Adipose tissue (tissue), 3 donors: ENCODE measurements at regions not wholly inside any gene's neighbourhood (a gene's known extent, or its start where the extent isn't known, plus 50 kb on each side); places are given as distances from the start of the nearest gene placed in this dataset.

Source experiments
- H3K27ac ChIP-seq: one replicate; pipeline ENCODE4 v1.5.1; 2013; ENCODE audit warnings: low read depth, low read length
- WGBS, 3 donors: extraction: QIAGEN DNeasy Blood & Tissue Kit; methylation state at CpG; one replicate each; pipeline ENCODE4 v1.1.7; 2013; 5-methylcytosine and 5-hydroxymethylcytosine counted together
- donor health status: healthy with polysubstance abuse.
- donor health status: Bipolar disorder and iron deficiency.
- donor health status: healthy.

- 67 to 79% (median 78%) methylated on average over 3 of the region's 3 CpGs for WGBS, 3 donors
- H3K27ac ChIP-seq = no peak overlapping the region
These were observed 279.4 kb downstream of the RPS24 start for GRCh38 chr10:78313048-78313381.

DNA sequence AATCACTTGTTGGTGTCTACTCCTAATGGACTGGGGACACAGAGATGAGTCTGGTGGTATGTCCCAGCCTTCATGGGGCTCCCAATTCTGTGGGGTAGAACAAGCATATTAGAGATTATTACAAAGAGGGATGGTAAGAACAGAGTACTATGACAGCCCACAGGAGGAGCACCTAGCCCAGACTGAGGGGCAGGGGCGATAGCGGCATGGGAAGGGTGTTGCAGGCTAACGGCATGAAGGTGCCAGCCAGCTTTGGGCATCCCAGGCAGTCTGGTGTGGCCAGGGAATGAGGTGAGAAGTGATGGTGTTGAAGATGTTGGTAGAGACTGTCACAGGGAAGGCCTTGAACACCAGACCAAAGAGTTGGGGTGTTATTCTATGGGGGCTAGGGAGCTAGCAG, 280.0 kb downstream of the RPS24 start:
- no peak overlapping the region for H3K27ac ChIP-seq
- WGBS, 3 donors = 93 to 98% (median 97%) methylated on average over 3 of the region's 3 CpGs

- WGBS, 3 donors = 94 to 98% (median 97%) methylated on average over 2 of the region's 2 CpGs
- no peak overlapping the region for H3K27ac ChIP-seq
These were observed 281.0 kb downstream of the RPS24 start for GRCh38 chr10:78314651-78315050.

DNA sequence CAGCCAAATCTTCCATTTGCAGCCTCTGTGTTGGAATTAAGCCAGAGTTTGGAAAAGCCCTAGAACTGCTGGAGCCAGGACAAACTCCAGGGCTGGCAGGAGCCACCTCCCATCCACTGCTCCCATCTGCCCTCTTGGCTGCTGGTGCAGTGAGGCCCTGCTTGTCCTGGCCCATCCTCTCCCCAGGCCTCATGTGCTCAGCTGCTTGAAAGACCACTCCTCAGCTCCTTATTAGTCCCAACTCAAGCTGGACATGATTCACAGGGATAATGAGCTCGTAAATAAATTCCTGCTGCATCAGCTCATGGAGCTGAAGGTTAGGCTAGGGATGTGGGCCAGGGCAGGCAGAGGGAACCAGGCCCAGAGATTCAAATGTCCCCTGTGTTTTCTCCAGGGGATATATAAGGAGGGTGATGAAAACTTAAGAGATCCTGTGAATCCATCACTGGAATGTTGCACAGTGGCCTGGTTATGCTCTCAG, 282.8 kb downstream of the RPS24 start:
- H3K27ac ChIP-seq = no peak overlapping the region
- 44 to 67% (median 57%) methylated on average over 1 of the region's 1 CpG for WGBS, 3 donors

- no peak overlapping the region for H3K27ac ChIP-seq
- 95 to 100% (median 98%) methylated on average over 1 of the region's 1 CpG for WGBS, 3 donors
These were observed 284.6 kb downstream of the RPS24 start for GRCh38 chr10:78318305-78318704.

DNA sequence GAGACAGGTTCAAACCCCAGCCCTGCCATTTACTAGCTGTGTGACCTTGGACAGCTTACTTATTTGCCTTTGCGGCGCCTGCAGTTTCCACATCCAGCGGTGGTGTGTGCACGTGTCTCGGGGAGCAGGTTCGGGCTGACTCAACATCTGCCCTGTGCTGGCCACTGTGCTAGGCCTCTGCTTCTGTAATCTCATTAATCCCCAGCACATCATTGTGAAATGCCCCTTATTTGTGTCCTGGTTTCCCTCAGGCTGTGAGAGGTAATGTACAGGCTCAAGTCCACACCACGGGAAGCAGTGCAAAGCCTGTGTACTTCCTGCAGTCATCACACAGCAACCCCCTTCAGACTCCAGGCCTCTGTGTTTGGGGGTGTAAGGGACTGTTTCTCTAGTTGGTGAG, 285.7 kb downstream of the RPS24 start:
- H3K27ac ChIP-seq = no peak overlapping the region
- WGBS, 3 donors = 61 to 72% (median 72%) methylated on average over 7 of the region's 7 CpGs

- H3K27ac ChIP-seq = no peak overlapping the region
These were observed 286.2 kb downstream of the RPS24 start for GRCh38 chr10:78319841-78320240.

GRCh38 chr10:78320506-78320905, 286.8 kb downstream of the RPS24 start:
- 66 to 82% (median 75%) methylated on average over 5 of the region's 5 CpGs for WGBS, 3 donors
- no peak overlapping the region for H3K27ac ChIP-seq

More at GRCh38 chr10:78319841-78320240, 286.2 kb downstream of the RPS24 start:
- WGBS, 3 donors = 93 to 94% (median 94%) methylated on average over 2 of the region's 2 CpGs

DNA sequence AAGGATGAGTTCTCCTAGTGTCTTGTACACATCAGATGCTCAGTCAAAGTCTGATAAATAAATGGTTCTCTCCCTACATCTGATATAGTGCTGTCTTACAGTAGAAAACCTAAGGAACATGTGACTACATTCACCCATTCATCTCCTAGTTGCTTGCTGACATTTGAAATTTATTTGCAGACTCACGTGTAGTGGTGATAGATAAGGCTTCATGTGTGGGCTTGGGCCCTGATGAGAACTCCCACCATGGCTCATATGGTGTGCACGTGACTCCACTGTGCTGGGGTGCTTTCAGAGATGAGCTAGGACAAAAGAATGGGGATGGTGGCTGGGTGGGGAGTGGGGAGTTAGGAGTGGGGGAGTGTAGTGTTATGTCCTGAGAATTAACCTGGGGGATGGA, 287.3 kb downstream of the RPS24 start:
- 73 to 85% (median 83%) methylated on average over 2 of the region's 2 CpGs for whole genome bisulfite sequencing, 3 donors
- H3K27ac ChIP-seq = no peak overlapping the region

GRCh38 chr10:78321500-78321899, 287.8 kb downstream of the RPS24 start:
- WGBS, 3 donors = 92 to 94% (median 93%) methylated on average over 4 of the region's 4 CpGs
- no peak overlapping the region for H3K27ac ChIP-seq

GRCh38 chr10:78326372-78326771, 292.7 kb downstream of the RPS24 start:
- WGBS, 3 donors = 89 to 97% (median 94%) methylated on average over 1 of the region's 1 CpG
- H3K27ac ChIP-seq = no peak overlapping the region

DNA sequence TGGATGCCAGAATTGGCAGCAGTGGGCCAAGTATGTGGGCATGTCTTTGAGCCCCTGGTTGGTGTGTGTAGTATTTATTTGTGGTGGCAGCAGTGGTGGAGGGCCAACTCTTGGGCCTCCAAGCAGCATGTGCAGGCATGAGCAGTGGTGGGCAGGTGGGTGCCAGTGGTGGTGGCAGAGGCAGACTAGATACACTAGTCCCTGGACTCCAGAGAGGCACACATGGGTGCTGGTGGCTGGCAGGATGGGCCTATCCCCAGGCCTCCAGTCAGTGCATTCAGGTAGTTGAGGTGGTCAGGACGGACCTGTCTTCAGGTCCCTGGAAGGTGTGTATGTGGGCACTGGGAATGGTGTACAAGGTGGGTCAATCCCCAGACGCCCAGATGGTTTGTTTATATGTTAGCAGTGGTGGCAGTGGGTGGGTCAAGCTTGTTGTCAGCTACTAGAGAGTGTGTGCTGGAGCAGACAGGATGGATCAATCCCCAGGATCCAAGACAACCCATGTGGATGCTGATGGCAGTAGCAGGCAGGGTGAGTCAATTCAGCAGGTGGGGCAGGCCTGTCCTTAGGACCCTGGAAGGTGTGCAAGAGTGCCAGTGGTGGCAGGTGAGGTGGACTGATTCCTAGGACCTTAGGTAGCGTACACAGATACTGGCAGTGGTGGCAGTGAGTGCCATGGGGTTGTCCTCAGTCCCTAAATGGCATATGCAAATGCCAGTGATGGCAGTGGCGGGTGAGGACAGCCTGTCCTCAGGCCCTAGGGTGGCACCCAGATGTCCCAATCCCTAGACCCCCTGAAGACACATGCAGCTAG, 294.3 kb downstream of the RPS24 start:
- 86 to 94% (median 88%) methylated on average over 4 of the region's 4 CpGs for WGBS, 3 donors
- H3K27ac ChIP-seq = no peak overlapping the region

DNA sequence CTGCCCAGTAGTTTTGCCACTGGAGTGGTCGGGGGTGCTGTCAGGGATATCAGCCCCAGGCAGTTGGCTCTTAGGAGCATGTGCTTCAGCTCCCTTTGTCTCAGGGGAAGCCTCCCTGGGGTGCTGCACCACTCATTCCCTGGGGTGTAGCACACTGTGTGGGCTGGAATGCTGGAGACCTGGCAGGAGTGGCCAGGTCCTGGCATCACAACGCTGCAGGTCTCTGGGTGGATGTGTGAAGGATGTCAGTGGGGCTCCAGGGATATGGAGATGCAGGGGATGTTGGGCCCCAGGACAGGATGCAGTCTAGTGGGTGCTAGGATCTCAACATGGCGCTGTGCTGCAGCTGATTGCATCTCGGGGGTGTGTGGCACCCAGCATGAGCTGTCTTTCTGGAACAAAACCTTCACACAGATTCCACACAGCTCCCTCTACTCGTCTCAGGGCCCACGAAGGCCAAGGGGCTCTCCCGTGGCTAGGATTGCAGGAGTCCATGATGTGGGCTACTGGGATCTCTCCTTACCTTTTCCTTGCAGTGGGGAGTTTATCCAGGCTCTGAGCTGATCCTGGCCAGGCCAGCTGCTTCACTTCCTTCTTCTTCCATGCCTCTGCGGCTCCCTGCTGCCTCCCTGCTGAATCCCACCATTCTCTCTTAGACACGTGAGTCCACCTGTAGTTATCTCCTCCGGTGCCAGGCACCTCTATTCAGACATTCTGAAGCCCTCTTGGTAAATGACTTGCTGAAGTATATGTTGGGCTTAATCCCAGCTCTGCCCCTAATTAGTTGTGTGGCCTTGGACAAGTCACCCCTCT, 295.1 kb downstream of the RPS24 start:
- 92 to 93% (median 92%) methylated on average over 10 of the region's 10 CpGs for WGBS, 3 donors
- no peak overlapping the region for H3K27ac ChIP-seq

- no peak overlapping the region for H3K27ac ChIP-seq
- 80 to 89% (median 88%) methylated on average over 4 of the region's 4 CpGs for WGBS, 3 donors
These were observed 297.2 kb downstream of the RPS24 start for GRCh38 chr10:78330884-78331283.

- H3K27ac ChIP-seq = peak overlapping the region; percentile 31
- 50 to 74% (median 59%) methylated on average over 6 of the region's 6 CpGs for WGBS, 3 donors
These were observed 297.8 kb downstream of the RPS24 start for GRCh38 chr10:78331391-78331922.

DNA sequence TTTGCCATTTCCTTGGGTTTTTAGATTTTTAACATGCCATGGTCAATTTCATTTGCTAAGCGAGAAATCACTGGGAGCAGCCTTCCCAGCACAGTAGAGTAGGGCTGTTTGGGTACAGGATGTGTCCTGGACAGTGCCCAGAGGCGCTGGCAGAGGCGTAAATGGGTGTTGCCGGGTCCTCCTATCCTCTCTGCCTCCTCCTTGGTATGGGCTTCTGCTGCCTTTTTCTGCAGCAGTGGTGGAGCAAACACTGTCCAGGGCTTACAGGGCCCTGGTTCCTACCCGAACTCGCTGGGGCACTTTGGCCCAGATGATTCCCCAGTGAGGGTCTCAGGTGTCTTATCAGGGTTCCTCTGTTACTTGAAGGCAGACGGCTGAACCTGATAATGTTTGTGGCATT, 298.3 kb downstream of the RPS24 start:
- no peak overlapping the region for H3K27ac ChIP-seq
- 87 to 93% (median 89%) methylated on average over 7 of the region's 7 CpGs for WGBS, 3 donors

GRCh38 chr10:78332657-78333056, 299.0 kb downstream of the RPS24 start:
- H3K27ac ChIP-seq = no peak overlapping the region

GRCh38 chr10:78333362-78334143, 299.9 kb downstream of the RPS24 start:
- no peak overlapping the region for H3K27ac ChIP-seq
- WGBS, 3 donors = 91 to 95% (median 94%) methylated on average over 9 of the region's 9 CpGs

DNA sequence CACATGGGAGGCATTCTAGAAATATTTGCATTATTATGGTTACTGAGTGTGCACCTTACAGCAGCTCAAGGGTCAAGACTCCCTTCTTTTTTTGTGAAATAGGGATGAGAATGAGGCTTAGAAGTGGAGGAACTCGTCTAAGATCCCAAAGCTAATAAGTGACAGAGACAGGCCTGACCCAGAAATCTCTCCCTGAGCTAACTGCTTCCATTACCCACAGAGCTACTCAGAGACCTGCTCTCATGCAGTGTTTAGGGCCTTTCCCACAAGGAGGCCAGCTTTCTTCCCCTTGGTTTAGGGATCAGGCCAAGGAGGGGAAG, 301.7 kb downstream of the RPS24 start:
- 63 to 66% (median 64%) methylated on average over 1 of the region's 1 CpG for WGBS, 3 donors
- no peak overlapping the region for H3K27ac ChIP-seq
